Neural progenitor cell (in vitro differentiated cells): ENCODE measurements at regions not wholly inside any gene's neighbourhood (a gene's known extent, or its start where the extent isn't known, plus 50 kb on each side); places are given as distances from the start of the nearest gene placed in this dataset.

ENCODE experiments used
- DNase-seq: peaks from one replicate; pipeline ENCODE4 v3.0.0-alpha.2; 2016; ENCODE audit warnings: low spot score
- H2AFZ ChIP-seq: fragments of 200-600 bp; sonication (generic); replicated peaks from 2 replicates; pipeline ENCODE4 v1.6.1; 2016; ENCODE audit warnings: antibody characterized with exemption
- H3F3A ChIP-seq: fragments of 200-600 bp; sonication (generic); 2 replicates; pipeline ENCODE4 v1.6.1; 2016; ENCODE audit warnings: antibody characterized with exemption, low read depth
- H3K27ac ChIP-seq: fragments of 200-600 bp; sonication (generic); 2 replicates; pipeline ENCODE4 v1.5.1; 2016; ENCODE audit warnings: mild to moderate bottlenecking
- H3K27me3 ChIP-seq: fragments of 200-600 bp; sonication (generic); 2 replicates; pipeline ENCODE4 v1.6.1; 2016; ENCODE audit warnings: mild to moderate bottlenecking, moderate library complexity
- H3K36me3 ChIP-seq: fragments of 200-600 bp; sonication (generic); 2 replicates; pipeline ENCODE4 v1.5.1; 2016
- H3K4me1 ChIP-seq: fragments of 200-600 bp; sonication (generic); 2 replicates; pipeline ENCODE4 v1.6.1; 2016; ENCODE audit warnings: mixed run types
- H3K4me2 ChIP-seq: fragments of 200-600 bp; sonication (generic); 2 replicates; pipeline ENCODE4 v1.6.1; 2016
- H3K4me3 ChIP-seq: fragments of 200-600 bp; sonication (generic); 2 replicates; pipeline ENCODE4 v1.5.1; 2016
- H3K79me2 ChIP-seq: fragments of 200-600 bp; sonication (generic); 2 replicates; pipeline ENCODE4 v1.6.1; 2016; ENCODE audit warnings: low read depth
- H3K9ac ChIP-seq: fragments of 200-600 bp; sonication (generic); 2 replicates; pipeline ENCODE4 v1.6.1; 2016
- H3K9me3 ChIP-seq: fragments of 200-600 bp; sonication (generic); 2 replicates; pipeline ENCODE4 v1.5.1; 2016; ENCODE audit warnings: low read depth
- H4K20me1 ChIP-seq: fragments of 200-600 bp; sonication (generic); 2 replicates; pipeline ENCODE4 v1.6.1; 2016; ENCODE audit warnings: low read depth
- H3K27ac Mint-ChIP-seq: 3 replicates; pipeline ENCODE4 v1.8.0; 2021; ENCODE audit warnings: mixed read lengths
- H3K27me3 Mint-ChIP-seq: 2 replicates; pipeline ENCODE4 v1.8.0; 2022; ENCODE audit warnings: low read depth, mild to moderate bottlenecking, inconsistent platforms, moderate library complexity, mixed read lengths; ENCODE audit not compliant: insufficient read depth
- H3K36me3 Mint-ChIP-seq: 3 replicates; pipeline ENCODE4 v1.8.0; 2021; ENCODE audit warnings: mixed read lengths
- H3K4me1 Mint-ChIP-seq: 3 replicates; pipeline ENCODE4 v1.8.0; 2021; ENCODE audit warnings: mixed read lengths
- H3K4me3 Mint-ChIP-seq: 3 replicates; pipeline ENCODE4 v1.8.0; 2021; ENCODE audit warnings: mild to moderate bottlenecking, moderate library complexity, mixed read lengths
- H3K9me3 Mint-ChIP-seq: 3 replicates; pipeline ENCODE4 v1.8.0; 2020; ENCODE audit warnings: mixed read lengths
- CTCF ChIP-seq: fragments of 200-600 bp; sonication (generic); IDR thresholded peaks from 2 replicates; pipeline ENCODE4 v1.5.1; 2017; ENCODE audit warnings: antibody characterized with exemption, mild to moderate bottlenecking
- EZH2 ChIP-seq: fragments of 200-600 bp; sonication (generic); IDR thresholded peaks from 2 replicates; pipeline ENCODE4 v1.6.1; 2017; ENCODE audit warnings: antibody characterized with exemption, mild to moderate bottlenecking, moderate library complexity
- EZH2phosphoT487 ChIP-seq: fragments of 200-600 bp; sonication (generic); IDR thresholded peaks from 2 replicates; pipeline ENCODE4 v1.6.1; 2017; ENCODE audit warnings: antibody characterized with exemption

- no peak overlapping the region for H3K4me2 ChIP-seq
- H3F3A ChIP-seq: no peaks in the 10 kb centered on the region
- peaks cover 8% of the 10 kb centered on the region for H3K4me1 Mint-ChIP-seq
- H3K79me2 ChIP-seq: no peaks in the 10 kb centered on the region
- no peaks in the 10 kb centered on the region for H3K36me3 Mint-ChIP-seq
- H2AFZ ChIP-seq: no peak overlapping the region
- no peaks in the 10 kb centered on the region for H3K27me3 ChIP-seq
- H3K27ac ChIP-seq: no peak overlapping the region
- H3K4me3 ChIP-seq: no peak overlapping the region
- no peak overlapping the region for H3K4me3 Mint-ChIP-seq
- H3K27ac Mint-ChIP-seq: no peak overlapping the region
- no peaks in the 10 kb centered on the region for H3K36me3 ChIP-seq
- H3K27me3 Mint-ChIP-seq: peaks cover 2% of the 10 kb centered on the region
- no peaks in the 10 kb centered on the region for H3K9me3 Mint-ChIP-seq
- H3K4me1 ChIP-seq: no peaks in the 10 kb centered on the region
- H4K20me1 ChIP-seq: no peaks in the 10 kb centered on the region
- TF ChIP-seq CTCF (no peak), EZH2phosphoT487 (no peak), EZH2 (no peak)
- H3K9ac ChIP-seq: no peak overlapping the region
- DNase-seq: no peak
- H3K9me3 ChIP-seq: no peaks in the 10 kb centered on the region
Observed at GRCh38 chr6:20325641-20326421, 75.8 kb upstream of the E2F3 start.

- TF ChIP-seq EZH2phosphoT487 (no peak), CTCF (no peak), EZH2 (no peak)
- Histone ChIP-seq H3F3A (no peaks in the 10 kb centered on the region), H2AFZ (no peak overlapping the region), H3K27me3 (no peaks in the 10 kb centered on the region), H4K20me1 (no peaks in the 10 kb centered on the region), H3K36me3 (no peaks in the 10 kb centered on the region), H3K79me2 (no peaks in the 10 kb centered on the region), H3K4me3 (no peak overlapping the region), H3K4me2 (no peak overlapping the region), H3K27ac (no peak overlapping the region), H3K4me1 (no peaks in the 10 kb centered on the region), H3K9ac (no peak overlapping the region), H3K9me3 (no peaks in the 10 kb centered on the region)
- DNase-seq: no peak
- Mint-ChIP-seq H3K27me3 (no peaks in the 10 kb centered on the region), H3K36me3 (no peaks in the 10 kb centered on the region), H3K9me3 (no peaks in the 10 kb centered on the region), H3K4me3 (no peak overlapping the region), H3K27ac (no peak overlapping the region), H3K4me1 (peaks cover 8% of the 10 kb centered on the region)
Observed at GRCh38 chr6:20326422-20326728, 75.3 kb upstream of the E2F3 start.

- Histone ChIP-seq H3K36me3 (no peaks in the 10 kb centered on the region), H4K20me1 (no peaks in the 10 kb centered on the region), H3K27ac (no peak overlapping the region), H3K4me2 (no peak overlapping the region), H3K4me1 (no peaks in the 10 kb centered on the region), H3K4me3 (no peak overlapping the region), H3F3A (no peaks in the 10 kb centered on the region), H2AFZ (no peak overlapping the region), H3K27me3 (no peaks in the 10 kb centered on the region), H3K79me2 (no peaks in the 10 kb centered on the region), H3K9ac (no peak overlapping the region), H3K9me3 (no peaks in the 10 kb centered on the region)
- H3K4me1 Mint-ChIP-seq: peaks cover 8% of the 10 kb centered on the region
- no peak overlapping the region for H3K4me3 Mint-ChIP-seq
- H3K36me3 Mint-ChIP-seq: no peaks in the 10 kb centered on the region
- no peaks in the 10 kb centered on the region for H3K9me3 Mint-ChIP-seq
- H3K27me3 Mint-ChIP-seq: no peaks in the 10 kb centered on the region
- TF ChIP-seq EZH2phosphoT487 (no peak), EZH2 (no peak), CTCF (no peak)
- no peak overlapping the region for H3K27ac Mint-ChIP-seq
- no peak for DNase-seq
Observed at GRCh38 chr6:20327141-20327540, 74.5 kb upstream of the E2F3 start.
